ENCODE measurements at regions not wholly inside any gene's neighbourhood (a gene's known extent, or its start where the extent isn't known, plus 50 kb on each side); places are given as distances from the start of the nearest gene placed in this dataset.

- WGBS, 5 donors, result 76 to 89% (median 83%) methylated on average over 10 of the region's 10 CpGs
- no peak for DNase-seq
- intact Hi-C loops (cut with DNase I; ENCODE audit: low total_unique reads), result no loop called here
Measured at GRCh38 chr4:65921180-65921579, 250.9 kb upstream of the EPHA5 start.

DNA sequence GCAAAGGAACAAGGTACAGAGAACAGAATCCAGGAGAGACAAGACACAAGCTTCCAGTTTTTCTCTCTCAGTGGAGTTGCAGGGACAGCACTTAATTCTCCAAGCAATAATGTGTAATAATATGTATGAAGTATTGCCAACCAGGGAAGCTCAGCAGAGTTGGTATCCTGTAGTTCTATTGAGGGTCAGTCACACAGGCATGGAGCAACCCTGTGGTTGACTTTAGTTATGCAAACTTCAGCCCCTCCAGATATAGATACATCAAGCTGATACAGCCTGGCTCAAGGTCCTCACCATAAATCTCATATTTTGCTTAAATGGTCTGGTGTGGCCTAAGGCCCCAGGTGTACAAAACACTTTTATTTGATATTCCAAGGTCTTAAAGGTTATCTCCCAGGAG is 248.6 kb upstream of the EPHA5 start:
- TF ChIP-seq CTCF (IDR thresholded peaks at IDR 0.05 in 8 of 11, conservative IDR thresholded peaks at IDR 0.05 in 3 of 11) (no peak), POLR2A (IDR thresholded peaks at IDR 0.05) (no peak), POLR2AphosphoS5 (IDR thresholded peaks at IDR 0.05) (no peak)
- peaks cover 0 to 14% (median 2%) of the 10 kb centered on the region in 8 donors for H3K9me3 ChIP-seq
- no peak overlapping the region for H3K27ac ChIP-seq
- H3K27me3 ChIP-seq (replicated peaks in 1 of 7), result no peaks in the 10 kb centered on the region
- no peaks in the 10 kb centered on the region for H3K4me1 ChIP-seq
- intact Hi-C loops (cut with DNase I; ENCODE audit: low total_unique reads), result no loop called here
- no peaks in the 10 kb centered on the region for H3K36me3 ChIP-seq
- DNase-seq, result no peak
- H3K4me3 ChIP-seq, result no peak overlapping the region

More at GRCh38 chr4:65921180-65921579, 250.9 kb upstream of the EPHA5 start:
- no peaks in the 10 kb centered on the region for H3K4me1 ChIP-seq
- H3K9me3 ChIP-seq, result peaks cover 0 to 14% (median 2%) of the 10 kb centered on the region in 8 donors
- TF ChIP-seq POLR2A (IDR thresholded peaks at IDR 0.05), result no peak
- TF ChIP-seq POLR2AphosphoS5 (IDR thresholded peaks at IDR 0.05), result no peak
- no peak for TF ChIP-seq CTCF (IDR thresholded peaks at IDR 0.05 in 8 of 11, conservative IDR thresholded peaks at IDR 0.05 in 3 of 11)
- H3K27me3 ChIP-seq (replicated peaks in 1 of 7), result no peaks in the 10 kb centered on the region
- H3K27ac ChIP-seq, result no peak overlapping the region
- no peak overlapping the region for H3K4me3 ChIP-seq
- H3K36me3 ChIP-seq, result no peaks in the 10 kb centered on the region

DNA sequence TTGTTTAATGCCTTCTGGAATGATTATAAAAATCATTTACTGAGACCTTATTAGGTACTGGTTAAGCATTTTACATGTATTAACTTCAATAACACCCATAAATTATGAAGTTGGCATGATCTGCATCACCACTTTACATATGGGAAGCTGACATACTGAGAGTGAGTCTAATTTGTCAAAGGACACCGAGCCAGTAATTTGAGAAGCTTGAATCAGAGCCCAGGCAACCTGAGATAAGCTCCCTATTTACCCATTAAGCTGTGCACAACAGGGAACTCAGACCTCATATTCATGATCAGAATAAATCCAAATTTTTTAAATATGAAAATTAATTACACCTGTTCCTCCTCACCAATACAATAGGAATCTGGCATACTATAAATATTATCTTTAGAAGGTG is 247.9 kb upstream of the EPHA5 start:
- DNase-seq, result no peak
- peaks cover 0 to 14% (median 2%) of the 10 kb centered on the region in 8 donors for H3K9me3 ChIP-seq
- H3K27ac ChIP-seq, result no peak overlapping the region
- H3K4me1 ChIP-seq, result no peaks in the 10 kb centered on the region
- H3K36me3 ChIP-seq, result no peaks in the 10 kb centered on the region
- no peak overlapping the region for H3K4me3 ChIP-seq
- intact Hi-C loops (cut with DNase I; ENCODE audit: low total_unique reads), result no loop called here
- 0 to 22% (median 3%) methylated on average over 1 of the region's 1 CpG for WGBS, 5 donors
- no peak for TF ChIP-seq POLR2A (IDR thresholded peaks at IDR 0.05)
- no peak for TF ChIP-seq CTCF (IDR thresholded peaks at IDR 0.05 in 8 of 11, conservative IDR thresholded peaks at IDR 0.05 in 3 of 11)
- no peak for TF ChIP-seq POLR2AphosphoS5 (IDR thresholded peaks at IDR 0.05)
- no peaks in the 10 kb centered on the region for H3K27me3 ChIP-seq (replicated peaks in 1 of 7)

GRCh38 chr4:65917486-65917885 is 247.2 kb upstream of the EPHA5 start:
- intact Hi-C loops (cut with DNase I; ENCODE audit: low total_unique reads), result no loop called here
- WGBS, 5 donors, result 51 to 76% (median 57%) methylated on average over 2 of the region's 2 CpGs
- Histone ChIP-seq H3K4me3 (no peak overlapping the region), H3K27me3 (replicated peaks in 1 of 7) (no peaks in the 10 kb centered on the region), H3K9me3 (peaks cover 0 to 14% (median 2%) of the 10 kb centered on the region in 8 donors), H3K36me3 (no peaks in the 10 kb centered on the region), H3K27ac (no peak overlapping the region), H3K4me1 (no peaks in the 10 kb centered on the region)
- DNase-seq, result no peak
- TF ChIP-seq POLR2AphosphoS5 (IDR thresholded peaks at IDR 0.05) (no peak), POLR2A (IDR thresholded peaks at IDR 0.05) (no peak), CTCF (IDR thresholded peaks at IDR 0.05 in 8 of 11, conservative IDR thresholded peaks at IDR 0.05 in 3 of 11) (no peak)
